ENCODE measurements at regions not wholly inside any gene's neighbourhood (a gene's known extent, or its start where the extent isn't known, plus 50 kb on each side); places are given as distances from the start of the nearest gene placed in this dataset.

GRCh38 chr14:37865719-37866549 lies 270.5 kb downstream of the TTC6 start:
- TF ChIP-seq CTCF (IDR thresholded peaks at IDR 0.05): no peak
- TF ChIP-seq ETV6 (CRISPR knock-in tag; IDR thresholded peaks at IDR 0.05): no peak
- TF ChIP-seq ELF4 (CRISPR knock-in tag; IDR thresholded peaks at IDR 0.05; ENCODE audit: low read depth): no peak
- TF ChIP-seq ATF3 (CRISPR knock-in tag; conservative IDR thresholded peaks at IDR 0.05): no peak
- TF ChIP-seq CREM (CRISPR knock-in tag; IDR thresholded peaks at IDR 0.05): no peak
- TF ChIP-seq SP1 (CRISPR knock-in tag; conservative IDR thresholded peaks at IDR 0.05): no peak
- TF ChIP-seq ZNF232 (CRISPR knock-in tag; IDR thresholded peaks at IDR 0.05): no peak

All from WTC11 (cell line).